ENCODE measurements at regions not wholly inside any gene's neighbourhood (a gene's known extent, or its start where the extent isn't known, plus 50 kb on each side); places are given as distances from the start of the nearest gene placed in this dataset.
"Not testable (repeated sequence)": the region's sequence is repeated elsewhere in the genome, so short reads cannot be mapped to it uniquely, and the experiment has no call there.

- H3K4me2 ChIP-seq (ENCODE audit: low read length); CTCF ChIA-PET (ENCODE audit: unreplicated experiment); H3K4me3 ChIP-seq (ENCODE audit: low read depth, low read length, poor library complexity, severe bottlenecking); intact Hi-C loops (cut with micrococcal nuclease; ENCODE audit: unreplicated experiment); H3K9me3 ChIP-seq (ENCODE audit: low read length); H3K9me2 ChIP-seq (ENCODE audit: insufficient read depth, low read length); H3K79me2 ChIP-seq (ENCODE audit: insufficient read depth, low read depth, low read length); H3K27ac ChIP-seq (ENCODE audit: low read depth, low read length, poor library complexity, severe bottlenecking); H3K36me3 ChIP-seq (ENCODE audit: insufficient read depth, low read length); H3K4me1 ChIP-seq (ENCODE audit: insufficient read depth, low read length, poor library complexity, severe bottlenecking); H4K20me1 ChIP-seq (ENCODE audit: insufficient read depth, low read length); DNase-seq (ENCODE audit: low spot score); H2AFZ ChIP-seq (ENCODE audit: low read length); BruUV-seq (replicated peaks); POLR2A ChIA-PET: not testable (repeated sequence)
Measured at GRCh38 chr2:111339476-111339875, 218.8 kb downstream of the BCL2L11 start.

DNA sequence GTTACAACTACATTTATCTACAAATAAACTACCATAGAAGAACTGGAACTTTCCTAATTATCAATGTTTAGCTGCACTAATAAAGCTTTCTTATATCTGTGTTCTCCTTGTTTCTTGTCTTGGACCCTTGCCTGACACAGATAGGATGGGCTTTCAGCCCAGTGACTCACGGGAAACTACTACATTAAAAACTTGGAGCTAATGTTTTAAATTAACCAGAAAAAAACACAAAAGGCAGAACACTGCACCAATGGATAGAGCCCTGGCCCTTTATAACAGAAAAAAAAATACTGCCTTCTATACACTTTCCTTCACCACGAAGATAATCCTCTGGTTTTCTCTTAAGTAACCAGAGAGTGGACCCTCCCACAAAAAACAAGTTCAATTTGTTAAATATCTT lies 223.9 kb downstream of the BCL2L11 start:
- H3K4me2 ChIP-seq (ENCODE audit: low read length); H3K9me3 ChIP-seq (ENCODE audit: low read length); BruUV-seq (replicated peaks); H3K27ac ChIP-seq (ENCODE audit: low read depth, low read length, poor library complexity, severe bottlenecking); H3K4me1 ChIP-seq (ENCODE audit: insufficient read depth, low read length, poor library complexity, severe bottlenecking); H4K20me1 ChIP-seq (ENCODE audit: insufficient read depth, low read length); H3K4me3 ChIP-seq (ENCODE audit: low read depth, low read length, poor library complexity, severe bottlenecking); POLR2A ChIA-PET; CTCF ChIA-PET (ENCODE audit: unreplicated experiment); DNase-seq (ENCODE audit: low spot score); H3K36me3 ChIP-seq (ENCODE audit: insufficient read depth, low read length); H2AFZ ChIP-seq (ENCODE audit: low read length); H3K9me2 ChIP-seq (ENCODE audit: insufficient read depth, low read length); intact Hi-C loops (cut with micrococcal nuclease; ENCODE audit: unreplicated experiment); H3K79me2 ChIP-seq (ENCODE audit: insufficient read depth, low read depth, low read length): not testable (repeated sequence)

DNA sequence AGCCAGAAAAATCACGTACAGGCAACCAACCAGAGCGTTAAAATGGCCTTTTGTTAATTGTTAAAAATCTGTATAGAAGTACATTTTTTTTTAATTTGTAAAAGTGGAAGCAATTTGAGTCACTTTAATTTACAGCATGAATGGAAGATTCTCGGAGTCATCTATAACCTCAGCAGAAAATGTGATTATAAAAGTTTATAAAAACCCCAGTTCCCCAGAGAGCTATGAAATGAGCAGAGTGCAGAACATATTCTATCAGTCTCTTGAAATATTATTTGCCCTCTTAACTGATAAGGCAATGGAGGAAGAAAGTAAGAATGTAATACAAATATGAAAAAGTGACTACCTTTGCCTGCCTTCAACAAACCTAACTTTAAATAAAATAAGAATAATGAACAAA lies 224.7 kb downstream of the BCL2L11 start:
- H3K27ac ChIP-seq (ENCODE audit: low read depth, low read length, poor library complexity, severe bottlenecking); H3K4me2 ChIP-seq (ENCODE audit: low read length); H3K9me3 ChIP-seq (ENCODE audit: low read length); H4K20me1 ChIP-seq (ENCODE audit: insufficient read depth, low read length); H3K79me2 ChIP-seq (ENCODE audit: insufficient read depth, low read depth, low read length); intact Hi-C loops (cut with micrococcal nuclease; ENCODE audit: unreplicated experiment); H3K36me3 ChIP-seq (ENCODE audit: insufficient read depth, low read length); DNase-seq (ENCODE audit: low spot score); H3K4me1 ChIP-seq (ENCODE audit: insufficient read depth, low read length, poor library complexity, severe bottlenecking); CTCF ChIA-PET (ENCODE audit: unreplicated experiment); H2AFZ ChIP-seq (ENCODE audit: low read length); H3K9me2 ChIP-seq (ENCODE audit: insufficient read depth, low read length); BruUV-seq (replicated peaks); POLR2A ChIA-PET; H3K4me3 ChIP-seq (ENCODE audit: low read depth, low read length, poor library complexity, severe bottlenecking): not testable (repeated sequence)

GRCh38 chr2:111346018-111346930 lies 225.6 kb downstream of the BCL2L11 start:
- H3K9me3 ChIP-seq (ENCODE audit: low read length); H3K36me3 ChIP-seq (ENCODE audit: insufficient read depth, low read length); H4K20me1 ChIP-seq (ENCODE audit: insufficient read depth, low read length); BruUV-seq (replicated peaks); H2AFZ ChIP-seq (ENCODE audit: low read length); DNase-seq (ENCODE audit: low spot score); intact Hi-C loops (cut with micrococcal nuclease; ENCODE audit: unreplicated experiment); H3K27ac ChIP-seq (ENCODE audit: low read depth, low read length, poor library complexity, severe bottlenecking); H3K4me1 ChIP-seq (ENCODE audit: insufficient read depth, low read length, poor library complexity, severe bottlenecking); H3K4me2 ChIP-seq (ENCODE audit: low read length); POLR2A ChIA-PET; H3K4me3 ChIP-seq (ENCODE audit: low read depth, low read length, poor library complexity, severe bottlenecking); H3K79me2 ChIP-seq (ENCODE audit: insufficient read depth, low read depth, low read length); CTCF ChIA-PET (ENCODE audit: unreplicated experiment); H3K9me2 ChIP-seq (ENCODE audit: insufficient read depth, low read length): not testable (repeated sequence)

DNA sequence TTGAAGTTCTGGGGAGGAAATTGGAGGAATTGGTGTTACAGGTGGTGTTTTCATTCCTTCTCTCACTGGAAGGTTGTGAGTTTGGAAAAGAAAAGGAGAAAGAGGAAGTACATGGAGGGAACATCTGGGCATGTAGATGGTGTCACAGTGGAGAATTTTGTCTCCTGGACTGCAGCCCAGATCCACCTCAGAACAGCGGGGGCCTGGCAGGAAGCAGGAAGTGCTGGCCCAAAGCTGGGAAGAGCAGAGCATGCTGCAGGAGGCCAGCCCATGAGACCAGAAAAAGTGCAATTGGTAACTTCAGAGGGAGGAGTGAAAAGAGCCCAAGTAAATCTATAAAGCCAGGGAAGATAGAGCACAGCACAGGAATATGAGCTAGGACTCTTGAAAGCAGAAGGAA lies 227.0 kb downstream of the BCL2L11 start:
- H3K9me3 ChIP-seq (ENCODE audit: low read length); CTCF ChIA-PET (ENCODE audit: unreplicated experiment); H3K4me1 ChIP-seq (ENCODE audit: insufficient read depth, low read length, poor library complexity, severe bottlenecking); DNase-seq (ENCODE audit: low spot score); H4K20me1 ChIP-seq (ENCODE audit: insufficient read depth, low read length); intact Hi-C loops (cut with micrococcal nuclease; ENCODE audit: unreplicated experiment); H2AFZ ChIP-seq (ENCODE audit: low read length); H3K36me3 ChIP-seq (ENCODE audit: insufficient read depth, low read length); H3K79me2 ChIP-seq (ENCODE audit: insufficient read depth, low read depth, low read length); H3K4me3 ChIP-seq (ENCODE audit: low read depth, low read length, poor library complexity, severe bottlenecking); H3K9me2 ChIP-seq (ENCODE audit: insufficient read depth, low read length); POLR2A ChIA-PET; H3K4me2 ChIP-seq (ENCODE audit: low read length); H3K27ac ChIP-seq (ENCODE audit: low read depth, low read length, poor library complexity, severe bottlenecking); BruUV-seq (replicated peaks): not testable (repeated sequence)

- H4K20me1 ChIP-seq (ENCODE audit: insufficient read depth, low read length); H2AFZ ChIP-seq (ENCODE audit: low read length); H3K4me3 ChIP-seq (ENCODE audit: low read depth, low read length, poor library complexity, severe bottlenecking); POLR2A ChIA-PET; H3K9me3 ChIP-seq (ENCODE audit: low read length); H3K36me3 ChIP-seq (ENCODE audit: insufficient read depth, low read length); DNase-seq (ENCODE audit: low spot score); CTCF ChIA-PET (ENCODE audit: unreplicated experiment); H3K79me2 ChIP-seq (ENCODE audit: insufficient read depth, low read depth, low read length); H3K9me2 ChIP-seq (ENCODE audit: insufficient read depth, low read length); H3K27ac ChIP-seq (ENCODE audit: low read depth, low read length, poor library complexity, severe bottlenecking); intact Hi-C loops (cut with micrococcal nuclease; ENCODE audit: unreplicated experiment); BruUV-seq (replicated peaks); H3K4me2 ChIP-seq (ENCODE audit: low read length); H3K4me1 ChIP-seq (ENCODE audit: insufficient read depth, low read length, poor library complexity, severe bottlenecking): not testable (repeated sequence)
Measured at GRCh38 chr2:111348316-111348715, 227.6 kb downstream of the BCL2L11 start.
